AG08396 (cell line): ENCODE measurements at regions not wholly inside any gene's neighbourhood (a gene's known extent, or its start where the extent isn't known, plus 50 kb on each side); places are given as distances from the start of the nearest gene placed in this dataset.
"Not testable (repeated sequence)": the region's sequence is repeated elsewhere in the genome, so short reads cannot be mapped to it uniquely, and the experiment has no call there.

Experiments used
- DNase-seq: peaks from one replicate; pipeline ENCODE4 v3.0.0; 2012; ENCODE audit warnings: low spot score, mixed read lengths

- no peak for DNase-seq
These were observed 110.2 kb upstream of the EGFLAM start for GRCh38 chr5:38148021-38148625.

- DNase-seq = no peak
These were observed 115.0 kb upstream of the EGFLAM start for GRCh38 chr5:38143384-38143783.

- no peak for DNase-seq
These were observed 116.7 kb upstream of the EGFLAM start for GRCh38 chr5:38141665-38142064.

GRCh38 chr5:38138574-38138973, 119.8 kb upstream of the EGFLAM start:
- no peak for DNase-seq

GRCh38 chr5:38135486-38136039, 122.8 kb upstream of the EGFLAM start:
- no peak for DNase-seq

- no peak for DNase-seq
These were observed 123.5 kb upstream of the EGFLAM start for GRCh38 chr5:38134810-38135209.

- DNase-seq = not testable (repeated sequence)
These were observed 124.1 kb upstream of the EGFLAM start for GRCh38 chr5:38134294-38134693.

GRCh38 chr5:38131686-38132085, 126.7 kb upstream of the EGFLAM start:
- DNase-seq = no peak

GRCh38 chr5:38124321-38124720, 134.0 kb upstream of the EGFLAM start:
- no peak for DNase-seq

- DNase-seq = no peak
These were observed 136.9 kb upstream of the EGFLAM start for GRCh38 chr5:38121420-38121819.

GRCh38 chr5:38119836-38120235, 138.5 kb upstream of the EGFLAM start:
- DNase-seq = no peak

- no peak for DNase-seq
These were observed 140.4 kb upstream of the EGFLAM start for GRCh38 chr5:38117784-38118479.

- no peak for DNase-seq
These were observed 143.0 kb upstream of the EGFLAM start for GRCh38 chr5:38115318-38115827.

- DNase-seq = no peak
These were observed 144.5 kb upstream of the EGFLAM start for GRCh38 chr5:38113880-38114279.

GRCh38 chr5:38113456-38113855, 144.9 kb upstream of the EGFLAM start:
- DNase-seq = no peak

- no peak for DNase-seq
These were observed 145.4 kb upstream of the EGFLAM start for GRCh38 chr5:38112938-38113337.

GRCh38 chr5:38110130-38110529, 148.2 kb upstream of the EGFLAM start:
- DNase-seq = no peak

- no peak for DNase-seq
These were observed 151.3 kb upstream of the EGFLAM start for GRCh38 chr5:38107096-38107495.

- no peak for DNase-seq
These were observed 152.6 kb upstream of the EGFLAM start for GRCh38 chr5:38105801-38106200.

- DNase-seq = no peak
These were observed 153.2 kb upstream of the EGFLAM start for GRCh38 chr5:38105231-38105570.

GRCh38 chr5:38104497-38105230, 153.7 kb upstream of the EGFLAM start:
- no peak for DNase-seq

- no peak for DNase-seq
These were observed 156.5 kb upstream of the EGFLAM start for GRCh38 chr5:38101897-38102296.
